Renal cortex interstitium (tissue), 11 donors: ENCODE measurements at regions not wholly inside any gene's neighbourhood (a gene's known extent, or its start where the extent isn't known, plus 50 kb on each side); places are given as distances from the start of the nearest gene placed in this dataset.

Experiments used
- DNase-seq, 11 donors: peaks; one replicate each; pipeline ENCODE4 v3.0.0-alpha.2; 2013; ENCODE audit warnings: low read depth in 9 of 11, low spot score in 4 of 11; ENCODE audit errors: extremely low read depth in 1 of 11

- DNase-seq, result no peak
Observed at GRCh38 chr20:52826321-52826720, 145.8 kb upstream of the TSHZ2 start.

- no peak for DNase-seq
Observed at GRCh38 chr20:52824494-52825216, 147.5 kb upstream of the TSHZ2 start.

- DNase-seq, result no peak
Observed at GRCh38 chr20:52823303-52823702, 148.9 kb upstream of the TSHZ2 start.

- DNase-seq, result no peak
Observed at GRCh38 chr20:52820641-52821292, 151.4 kb upstream of the TSHZ2 start.

GRCh38 chr20:52818491-52818890, 153.7 kb upstream of the TSHZ2 start:
- no peak for DNase-seq

GRCh38 chr20:52817981-52818380, 154.2 kb upstream of the TSHZ2 start:
- DNase-seq, result no peak

- DNase-seq, result no peak
Observed at GRCh38 chr20:52817511-52817910, 154.6 kb upstream of the TSHZ2 start.

GRCh38 chr20:52814371-52814770, 157.8 kb upstream of the TSHZ2 start:
- DNase-seq, result no peak

- DNase-seq, result no peak
Observed at GRCh38 chr20:52812231-52812847, 159.8 kb upstream of the TSHZ2 start.

GRCh38 chr20:52809003-52809402, 163.2 kb upstream of the TSHZ2 start:
- DNase-seq, result no peak

GRCh38 chr20:52806918-52807317, 165.2 kb upstream of the TSHZ2 start:
- DNase-seq, result no peak

- DNase-seq, result peak in 2 of 11 donors; percentile 28 to 54
Observed at GRCh38 chr20:52805843-52806242, 166.3 kb upstream of the TSHZ2 start.

GRCh38 chr20:52805296-52805571, 166.9 kb upstream of the TSHZ2 start:
- DNase-seq, result peak in 4 of 11 donors; percentile 40 to 65 (median 53)

- DNase-seq, result peak in 5 of 11 donors; percentile 15 to 66 (median 48)
Observed at GRCh38 chr20:52804497-52805295, 167.5 kb upstream of the TSHZ2 start.

- peak in 2 of 11 donors; percentile 13 to 18 for DNase-seq
Observed at GRCh38 chr20:52801628-52802006, 170.5 kb upstream of the TSHZ2 start.

- no peak for DNase-seq
Observed at GRCh38 chr20:52800734-52801627, 171.2 kb upstream of the TSHZ2 start.

GRCh38 chr20:52799130-52799529, 173.0 kb upstream of the TSHZ2 start:
- no peak for DNase-seq

- DNase-seq, result no peak
Observed at GRCh38 chr20:52798124-52798523, 174.0 kb upstream of the TSHZ2 start.

- no peak for DNase-seq
Observed at GRCh38 chr20:52794853-52795252, 177.3 kb upstream of the TSHZ2 start.
